NCI-H748 (cell line): ENCODE measurements at regions not wholly inside any gene's neighbourhood (a gene's known extent, or its start where the extent isn't known, plus 50 kb on each side); places are given as distances from the start of the nearest gene placed in this dataset.

ENCODE experiments used
- DNase-seq: peaks from one replicate; lab custom pipeline; 2025; ENCODE audit not compliant: unreplicated experiment; lab: John Stamatoyannopoulos, UW

DNA sequence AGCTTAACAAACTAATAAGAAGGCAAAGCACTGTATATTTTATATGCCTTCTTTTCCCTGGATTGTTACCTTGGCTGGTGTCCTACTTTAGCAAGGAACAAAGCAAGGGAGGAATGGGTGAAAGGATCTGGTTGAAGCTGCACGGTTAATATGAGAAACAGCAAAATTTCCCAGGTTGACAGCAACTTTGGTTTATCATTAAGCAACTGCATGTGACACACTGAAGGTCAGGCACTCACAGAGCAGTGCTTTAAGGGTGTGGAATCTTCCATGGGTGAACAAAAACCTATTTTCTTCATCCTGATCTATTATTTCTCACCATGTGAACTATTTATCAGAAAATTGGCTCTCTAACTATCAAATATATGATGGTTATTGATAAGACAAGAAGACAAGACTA lies 109.0 kb upstream of the ATP10B start:
- DNase-seq = no peak

DNA sequence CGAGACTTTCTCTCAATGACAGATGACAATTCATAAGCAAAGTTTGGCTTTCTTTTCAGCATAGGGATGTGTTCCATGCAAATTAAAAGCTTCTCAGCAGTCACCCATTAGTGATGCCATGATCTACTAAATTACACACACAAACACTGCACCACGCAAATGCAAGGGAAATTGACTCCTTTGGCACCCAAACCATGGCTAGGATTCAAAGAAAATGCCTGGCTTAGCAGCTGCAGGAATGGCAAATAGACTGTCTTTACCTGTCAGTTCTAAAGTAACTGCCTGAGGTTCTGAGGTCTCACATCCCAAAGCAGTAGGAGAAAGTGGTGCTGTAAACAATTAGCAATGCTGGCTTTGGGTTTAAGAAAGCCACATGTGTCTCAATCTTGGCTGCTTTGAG lies 108.6 kb upstream of the ATP10B start:
- DNase-seq = no peak

DNA sequence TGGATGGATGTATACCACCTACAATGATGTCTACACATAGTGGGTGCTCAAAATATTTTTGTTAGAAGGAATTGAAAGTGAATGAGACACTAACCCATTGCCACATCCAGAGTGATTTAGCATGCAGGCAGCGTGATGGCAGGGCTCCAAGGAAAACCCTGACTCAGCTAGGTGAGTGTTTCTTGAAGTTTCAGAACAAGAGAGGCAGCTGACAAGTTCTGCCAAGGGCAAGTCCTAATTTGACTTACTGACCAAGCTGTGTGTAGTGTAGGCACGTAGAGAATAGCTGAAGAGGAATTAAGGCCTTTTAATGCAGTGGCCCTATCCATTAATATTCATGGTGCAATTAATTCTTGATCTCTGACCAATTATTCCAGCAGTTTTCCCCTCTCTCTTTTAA lies 107.8 kb upstream of the ATP10B start:
- DNase-seq = no peak

DNA sequence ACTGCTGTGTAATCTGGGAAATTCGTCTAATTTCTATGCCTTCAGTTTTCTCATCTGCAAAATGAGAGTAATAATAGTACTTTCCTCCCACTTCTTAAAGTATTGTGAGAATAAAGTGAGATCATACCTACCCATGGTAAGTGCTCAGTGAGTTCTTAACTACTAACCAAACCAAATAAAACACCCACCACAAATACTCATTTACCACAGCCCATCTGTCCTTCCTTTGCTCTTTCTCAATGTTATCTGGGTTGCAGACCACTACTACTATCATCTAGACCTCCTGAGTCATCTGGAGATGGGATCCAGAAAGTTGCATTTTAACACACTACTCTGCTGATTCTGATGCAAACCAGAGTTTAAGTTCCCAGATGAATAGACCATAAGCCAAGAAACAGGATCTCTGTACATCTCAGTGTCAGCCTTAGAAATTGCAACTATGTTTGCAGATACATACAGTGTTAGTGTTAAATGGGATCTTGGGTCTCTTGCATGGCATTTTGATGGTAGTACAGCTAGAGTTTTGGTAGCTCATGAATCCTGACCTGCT lies 105.4 kb upstream of the ATP10B start:
- no peak for DNase-seq

DNA sequence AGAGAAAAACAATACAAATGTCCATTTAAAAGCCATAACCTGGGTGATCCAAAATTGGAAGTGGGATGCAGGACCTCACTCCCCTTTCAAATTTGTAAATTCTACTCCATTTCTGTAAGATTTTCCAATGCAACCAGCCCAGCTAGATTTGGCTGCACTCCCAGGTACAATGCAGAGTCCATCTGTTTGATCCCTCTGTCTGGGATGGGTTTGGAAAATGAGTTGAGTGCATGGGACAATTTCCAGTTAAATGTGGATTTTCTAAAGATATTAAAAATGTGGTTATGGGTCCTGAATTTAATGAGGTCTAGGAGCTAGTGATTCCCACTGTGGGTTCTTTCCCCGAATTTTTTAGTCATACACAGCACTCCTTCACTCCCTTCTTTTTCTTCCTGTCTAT lies 104.0 kb upstream of the ATP10B start:
- no peak for DNase-seq

DNA sequence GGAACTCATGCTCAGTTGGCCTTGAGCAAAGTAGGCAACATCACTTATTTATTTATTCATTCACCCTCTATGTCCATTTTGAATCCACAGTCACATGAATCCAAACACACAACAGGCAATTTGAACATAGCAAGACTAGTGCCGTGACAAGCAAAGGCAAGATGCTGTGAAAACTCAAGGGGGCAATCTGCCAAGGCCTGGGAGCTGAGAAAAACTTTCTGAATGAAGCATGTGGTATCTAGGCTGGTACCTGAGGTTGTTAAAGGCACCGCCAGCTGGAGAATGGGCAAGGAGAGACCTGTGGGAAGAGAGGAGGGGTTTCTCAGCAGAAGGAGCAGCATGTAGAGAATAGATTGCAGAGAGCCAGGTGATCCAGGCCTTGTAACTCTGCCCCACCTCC lies 98.3 kb upstream of the ATP10B start:
- DNase-seq = no peak

DNA sequence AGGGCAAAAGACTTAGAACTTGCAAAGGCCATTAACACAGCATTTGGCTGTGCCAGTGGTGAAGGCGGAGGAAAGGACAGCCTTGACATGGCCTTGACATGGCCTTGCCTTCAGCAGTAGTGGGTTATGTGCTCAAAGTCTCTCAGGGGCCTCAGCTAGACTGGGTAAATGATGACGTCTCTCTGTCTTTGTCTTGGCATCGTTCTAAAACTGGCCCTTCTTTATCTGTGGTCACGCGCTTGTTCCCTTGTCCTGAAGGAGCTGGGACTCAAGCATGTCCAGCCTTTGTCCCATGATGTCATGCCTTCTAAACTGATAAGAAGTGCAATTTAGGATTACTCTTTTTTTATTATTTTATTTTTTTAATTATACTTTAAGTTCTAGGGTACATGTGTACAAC lies 88.7 kb upstream of the ATP10B start:
- DNase-seq = no peak

DNA sequence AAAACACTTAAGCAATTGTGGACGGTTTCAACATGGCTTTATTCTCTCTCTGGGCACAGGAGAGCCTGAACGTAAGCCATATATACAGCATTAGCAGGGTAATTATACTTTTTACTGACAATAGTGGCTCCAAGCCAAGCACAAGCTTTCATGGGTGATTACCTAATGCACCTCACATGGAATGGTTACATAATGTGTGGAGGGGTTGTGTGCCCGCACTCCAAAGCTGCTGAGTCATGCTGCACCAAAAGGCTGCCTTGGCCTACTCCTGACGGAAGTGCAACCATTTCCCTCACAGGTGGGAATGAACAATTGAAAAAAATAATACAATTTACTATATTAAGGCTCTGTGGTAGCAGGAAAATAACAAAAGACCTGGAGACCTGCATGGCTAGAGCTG lies 86.5 kb upstream of the ATP10B start:
- DNase-seq = peak; percentile 82

DNA sequence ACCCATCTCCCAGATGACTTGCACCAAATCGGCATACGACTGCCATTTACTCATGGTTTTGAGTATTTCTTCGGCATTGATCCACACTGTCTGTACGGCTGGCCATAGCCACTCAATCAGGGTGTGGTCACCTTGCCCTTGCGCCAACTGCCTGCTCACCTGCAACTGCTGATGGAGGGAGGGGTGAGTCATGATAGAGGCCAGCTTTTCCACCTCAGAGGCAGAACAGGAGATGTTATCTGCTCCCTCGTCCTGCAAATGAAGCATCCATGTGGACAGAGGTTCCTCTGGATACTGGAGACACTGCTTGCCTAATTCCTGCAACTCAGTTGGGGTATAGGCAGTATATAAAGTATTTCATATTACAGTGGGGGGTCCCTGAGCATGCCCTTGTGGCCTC lies 85.6 kb upstream of the ATP10B start:
- DNase-seq = peak; percentile 24

DNA sequence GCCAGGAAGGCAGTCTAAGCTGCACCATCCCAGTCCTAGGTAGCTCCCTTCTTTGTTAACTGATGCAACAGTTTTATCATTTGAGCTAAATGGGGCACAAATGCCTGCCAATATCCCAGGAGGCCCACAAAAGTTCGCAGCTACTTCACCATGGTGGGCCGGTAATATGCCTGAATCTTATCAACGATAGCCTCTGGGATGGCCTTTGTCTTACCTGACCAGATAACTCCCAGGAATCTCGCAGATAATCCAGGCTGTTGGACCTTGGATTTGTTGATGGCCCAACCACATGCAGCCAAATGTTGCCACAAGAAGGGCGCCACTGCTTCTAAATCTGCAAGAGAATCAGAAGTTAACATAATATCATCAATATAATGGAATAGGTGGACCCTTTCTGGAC lies 83.8 kb upstream of the ATP10B start:
- DNase-seq = no peak

DNA sequence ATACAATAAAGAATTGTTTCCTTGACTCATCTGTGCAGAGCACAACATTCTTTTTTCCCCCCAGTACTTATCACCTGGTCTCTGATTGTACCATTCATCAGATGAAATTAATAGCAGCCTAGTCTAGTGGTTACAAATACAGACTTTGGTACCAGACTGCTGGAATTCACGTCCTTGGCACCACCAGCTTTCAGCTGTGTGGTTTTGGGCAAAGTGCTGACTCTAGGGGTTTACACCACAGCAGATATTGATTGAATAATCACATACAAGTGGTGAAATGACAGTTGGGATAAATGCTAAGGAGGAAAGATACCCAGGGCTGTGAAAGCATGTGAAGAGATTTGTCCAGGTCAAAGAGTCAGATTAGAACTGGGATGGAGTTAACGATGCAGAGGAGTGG lies 79.3 kb upstream of the ATP10B start:
- no peak for DNase-seq

DNA sequence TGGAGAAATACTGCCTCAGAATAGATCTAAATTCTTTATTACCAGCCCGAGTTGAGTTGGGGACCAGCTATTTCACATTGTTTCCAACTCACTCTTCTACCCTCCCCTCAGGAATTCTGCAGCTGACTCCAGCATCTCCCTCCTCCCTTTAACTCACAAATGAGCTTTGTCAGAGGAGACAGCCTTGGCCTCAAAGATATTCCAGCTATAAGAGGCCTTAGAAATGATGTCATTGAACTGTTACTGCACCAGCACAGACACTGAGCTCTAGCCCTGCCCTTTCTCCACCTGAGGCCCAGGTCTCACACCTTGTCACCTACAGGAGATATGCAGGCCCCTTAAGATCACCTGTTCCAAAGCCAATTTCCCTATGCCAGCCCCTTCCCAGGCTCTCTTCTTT lies 78.4 kb upstream of the ATP10B start:
- DNase-seq = no peak

DNA sequence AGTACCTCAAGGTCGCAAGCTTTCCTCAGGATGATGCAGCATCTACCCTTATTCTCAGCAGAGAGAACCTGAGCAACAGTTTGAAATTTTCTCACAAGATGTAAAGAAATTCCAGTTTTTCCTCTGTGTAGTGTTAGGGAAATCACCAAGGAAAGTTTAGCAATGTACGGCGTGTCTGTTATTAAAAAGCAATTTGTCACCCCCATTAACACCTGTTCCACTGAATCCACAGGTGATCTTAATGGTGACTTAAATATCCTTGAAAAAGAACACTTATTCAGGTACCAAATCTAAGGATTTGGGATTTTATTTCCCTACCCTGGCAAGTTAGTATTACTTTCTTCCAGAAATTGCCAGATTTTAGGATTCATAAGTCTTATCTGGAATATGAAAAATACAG lies 77.9 kb upstream of the ATP10B start:
- DNase-seq = no peak

DNA sequence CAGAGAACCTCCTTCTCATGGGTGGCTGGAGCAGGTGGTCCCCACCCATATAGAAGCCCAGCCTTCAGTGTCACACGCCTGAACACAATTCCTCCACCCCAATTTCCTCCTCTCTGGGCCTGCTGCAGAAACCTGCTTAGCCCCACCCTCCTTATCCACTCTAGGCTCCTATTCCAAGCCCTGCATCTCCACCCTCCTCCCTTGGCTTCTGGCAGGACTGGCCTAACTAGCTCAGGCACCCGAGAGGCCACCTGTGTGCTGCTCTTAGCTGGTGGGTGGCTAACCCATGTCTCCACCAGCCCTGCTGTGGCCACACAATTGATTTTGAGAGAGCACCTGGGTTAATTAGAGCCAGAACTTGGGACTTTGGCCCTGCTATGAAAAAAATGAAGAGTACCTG lies 77.3 kb upstream of the ATP10B start:
- no peak for DNase-seq

DNA sequence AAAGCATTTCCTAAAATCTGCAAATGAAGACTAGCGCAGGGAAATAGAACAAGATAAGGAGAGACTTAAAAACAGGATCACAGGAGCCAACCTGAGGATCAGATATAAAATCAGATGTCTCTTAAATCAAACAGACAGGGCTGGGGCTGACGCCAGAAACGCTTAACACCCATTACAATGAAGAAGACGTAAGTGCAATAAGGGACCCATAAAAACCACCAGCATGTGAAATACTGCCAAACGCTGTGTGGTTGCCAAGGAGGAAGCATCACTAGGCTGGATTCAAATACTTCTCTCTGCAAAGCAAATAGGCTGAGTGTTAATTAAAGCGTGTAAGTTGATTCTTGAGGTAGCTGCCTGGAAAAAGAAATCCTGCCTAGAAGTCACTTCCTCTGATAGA lies 74.4 kb upstream of the ATP10B start:
- DNase-seq = peak; percentile 92

DNA sequence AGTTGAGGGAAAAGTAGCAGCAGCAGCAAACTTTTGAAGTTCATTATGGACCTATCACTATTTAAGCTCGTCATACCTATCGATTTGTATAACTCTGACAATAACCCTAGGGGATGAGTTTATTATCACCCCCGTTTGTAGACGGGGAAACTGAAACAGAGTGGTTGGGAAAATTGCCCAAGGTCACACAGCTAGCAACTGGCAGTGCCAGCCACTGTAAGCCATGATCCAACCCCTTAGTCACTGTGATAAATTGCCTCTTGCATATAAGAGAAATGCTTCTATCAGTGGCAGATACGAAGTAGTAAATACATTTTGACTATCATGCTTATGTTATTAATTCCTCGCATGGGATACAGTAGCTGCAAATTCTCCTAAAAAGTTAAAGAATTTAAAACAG lies 73.3 kb upstream of the ATP10B start:
- DNase-seq = no peak

DNA sequence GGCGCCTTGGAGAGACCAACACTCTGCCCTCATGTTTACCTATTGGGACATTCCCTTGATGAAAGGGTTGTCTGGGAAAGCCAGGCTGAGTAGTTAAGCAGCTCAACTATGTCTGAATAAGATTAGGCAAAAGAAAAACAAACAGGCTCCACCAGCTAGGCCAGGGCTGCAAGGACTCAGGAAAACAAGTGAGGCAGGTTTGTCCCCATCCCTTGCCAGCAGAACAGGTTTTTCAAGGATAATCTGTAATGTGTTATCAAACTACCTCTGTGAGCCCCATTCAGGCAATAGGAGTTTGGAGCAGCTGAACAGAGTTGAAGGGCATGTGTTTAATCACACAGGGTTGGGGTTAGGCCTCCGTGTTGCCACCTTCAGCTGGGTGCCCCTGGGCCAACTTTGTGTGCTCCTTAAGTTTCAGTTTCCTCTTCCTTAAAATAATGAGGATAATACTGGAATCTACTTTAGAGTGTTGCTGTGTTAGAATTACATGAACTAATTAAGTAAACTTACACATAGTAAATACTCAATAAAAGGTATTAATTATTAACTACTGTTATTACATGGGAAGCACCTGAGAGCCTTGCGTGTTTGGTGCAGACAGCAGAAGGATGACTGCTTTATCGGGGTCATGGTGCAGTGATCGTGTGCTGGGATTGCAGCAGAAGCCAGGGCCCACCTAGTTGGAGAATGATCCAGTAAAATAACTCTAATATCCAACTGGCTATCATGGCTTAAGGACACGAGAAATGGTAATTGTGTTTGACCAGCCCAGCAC lies 72.1 kb upstream of the ATP10B start:
- peak; percentile 81 for DNase-seq

DNA sequence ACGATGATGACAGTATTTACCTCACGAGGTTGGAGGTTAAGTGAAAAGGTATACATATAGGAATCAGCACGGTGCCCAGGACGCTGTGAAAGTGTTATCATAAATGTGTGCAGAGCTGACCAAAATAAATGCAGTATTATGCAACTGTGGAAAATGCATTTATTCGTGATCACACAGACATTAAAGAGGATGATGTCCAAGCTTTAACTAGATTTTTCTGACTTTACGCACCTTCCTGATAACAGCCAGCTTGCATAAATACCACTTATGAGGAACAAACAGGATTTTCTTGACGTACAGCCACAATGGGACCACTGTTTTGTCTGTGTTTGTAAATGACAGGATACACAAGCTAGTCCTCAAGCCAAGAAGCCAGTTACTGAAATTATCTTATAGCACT lies 71.4 kb upstream of the ATP10B start:
- DNase-seq = peak; percentile 54

DNA sequence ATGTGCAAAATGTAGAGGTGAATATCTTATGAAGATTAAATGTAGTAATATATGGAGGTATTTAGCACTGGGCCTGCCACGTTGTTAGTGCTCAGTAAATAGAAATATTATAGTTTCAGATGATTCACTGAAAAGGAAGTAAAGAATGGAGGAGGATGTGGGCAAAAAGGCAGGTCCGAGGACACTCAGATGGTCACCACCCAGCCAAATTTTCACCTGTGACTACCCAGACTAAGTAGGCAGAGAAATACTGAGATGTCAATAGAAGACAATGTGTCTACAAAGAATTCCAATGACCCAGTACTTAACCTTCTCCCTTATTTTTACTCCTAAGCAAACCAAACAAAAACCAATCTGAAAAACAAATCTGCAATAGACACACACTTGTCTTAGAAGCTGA lies 70.3 kb upstream of the ATP10B start:
- DNase-seq = no peak

DNA sequence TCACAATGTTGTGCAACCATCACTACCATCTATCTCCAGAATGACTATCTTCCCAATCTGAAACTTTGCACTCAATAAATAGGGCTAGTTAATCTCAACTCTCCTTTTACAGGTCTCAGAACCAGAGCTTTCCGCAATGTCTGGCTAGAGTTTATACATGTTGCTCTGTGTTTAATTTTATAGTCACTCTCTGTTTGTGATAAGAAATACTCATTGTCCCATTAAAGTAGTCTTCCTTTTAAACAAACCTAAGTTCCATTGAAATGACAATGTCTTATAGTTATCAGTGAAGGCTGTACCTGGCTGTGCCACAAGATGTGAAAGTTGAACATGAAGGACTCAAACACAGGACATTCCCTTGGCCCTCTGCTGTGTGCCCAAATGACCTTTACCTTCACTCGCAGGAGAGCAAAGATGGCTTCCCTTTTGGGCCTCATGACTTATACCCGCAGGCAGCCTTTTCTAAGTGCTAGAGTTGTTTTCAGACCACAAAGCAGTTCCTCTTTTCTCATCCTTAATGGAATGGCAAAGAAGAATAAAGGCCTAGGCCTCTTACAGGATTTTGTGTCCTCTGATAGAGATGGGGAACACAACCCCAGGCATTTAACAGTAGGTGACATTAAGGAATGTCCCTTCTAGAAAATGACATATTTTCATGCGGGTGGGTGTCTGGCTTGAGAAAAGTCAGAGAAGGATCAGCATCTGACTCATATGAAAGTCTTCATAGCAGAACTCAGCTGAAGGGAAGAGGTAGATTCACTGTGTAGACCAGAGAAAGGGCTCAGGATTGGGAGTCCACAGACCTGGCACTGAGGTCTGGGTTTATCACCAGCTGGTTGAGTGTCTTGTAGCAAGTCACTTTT lies 69.6 kb upstream of the ATP10B start:
- DNase-seq = no peak

DNA sequence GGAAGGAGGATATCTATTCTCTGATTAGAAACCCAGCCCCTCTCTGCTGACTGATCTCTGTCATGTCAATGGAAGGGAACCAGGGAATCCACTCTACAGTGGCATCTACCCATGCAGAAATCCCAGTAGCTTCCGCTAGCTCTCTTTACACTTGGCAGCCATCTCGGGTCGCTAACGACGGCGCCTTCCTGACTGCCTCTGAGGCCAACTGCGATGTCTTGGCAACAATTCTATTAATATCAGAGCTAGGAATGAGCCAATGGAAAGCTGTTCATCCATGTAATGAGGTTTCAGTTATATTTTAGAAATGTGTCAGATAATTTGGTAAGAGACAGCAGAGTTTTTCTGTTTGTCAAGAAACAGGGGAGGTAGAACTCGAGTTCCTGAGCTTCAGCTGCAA lies 67.6 kb upstream of the ATP10B start:
- DNase-seq = no peak

DNA sequence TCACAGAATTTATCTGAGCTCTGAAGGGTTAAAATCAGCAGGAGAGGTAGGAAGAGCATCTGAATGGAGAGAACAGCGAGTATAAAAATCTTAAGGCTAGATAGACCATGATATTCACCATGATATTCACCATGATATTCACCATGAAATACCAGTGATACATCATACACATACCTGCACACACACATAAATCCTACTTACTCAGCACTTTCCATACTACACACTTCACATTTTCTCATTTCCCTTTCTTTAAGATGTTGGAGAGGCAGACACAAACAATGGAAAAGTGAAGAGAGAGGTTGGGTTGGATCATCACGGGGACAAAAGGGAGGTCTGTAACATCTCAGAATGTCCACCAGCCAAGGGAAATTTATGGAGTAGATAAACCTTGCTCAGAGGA lies 66.4 kb upstream of the ATP10B start:
- DNase-seq = no peak
